ENCODE measurements at regions not wholly inside any gene's neighbourhood (a gene's known extent, or its start where the extent isn't known, plus 50 kb on each side); places are given as distances from the start of the nearest gene placed in this dataset.

- Mint-ChIP-seq H3K36me3 (ENCODE audit: insufficient read depth, unreplicated experiment) (no peaks in the 10 kb centered on the region), H3K4me1 (ENCODE audit: low read depth, unreplicated experiment) (no peaks in the 10 kb centered on the region), H3K27ac (ENCODE audit: unreplicated experiment) (no peak overlapping the region), H3K9me3 (ENCODE audit: unreplicated experiment) (peaks cover 19% of the 10 kb centered on the region), H3K27me3 (ENCODE audit: insufficient read depth, unreplicated experiment) (peaks cover 6% of the 10 kb centered on the region), H3K4me3 (ENCODE audit: unreplicated experiment) (no peak overlapping the region)
- TF ChIP-seq, protein P1, sequence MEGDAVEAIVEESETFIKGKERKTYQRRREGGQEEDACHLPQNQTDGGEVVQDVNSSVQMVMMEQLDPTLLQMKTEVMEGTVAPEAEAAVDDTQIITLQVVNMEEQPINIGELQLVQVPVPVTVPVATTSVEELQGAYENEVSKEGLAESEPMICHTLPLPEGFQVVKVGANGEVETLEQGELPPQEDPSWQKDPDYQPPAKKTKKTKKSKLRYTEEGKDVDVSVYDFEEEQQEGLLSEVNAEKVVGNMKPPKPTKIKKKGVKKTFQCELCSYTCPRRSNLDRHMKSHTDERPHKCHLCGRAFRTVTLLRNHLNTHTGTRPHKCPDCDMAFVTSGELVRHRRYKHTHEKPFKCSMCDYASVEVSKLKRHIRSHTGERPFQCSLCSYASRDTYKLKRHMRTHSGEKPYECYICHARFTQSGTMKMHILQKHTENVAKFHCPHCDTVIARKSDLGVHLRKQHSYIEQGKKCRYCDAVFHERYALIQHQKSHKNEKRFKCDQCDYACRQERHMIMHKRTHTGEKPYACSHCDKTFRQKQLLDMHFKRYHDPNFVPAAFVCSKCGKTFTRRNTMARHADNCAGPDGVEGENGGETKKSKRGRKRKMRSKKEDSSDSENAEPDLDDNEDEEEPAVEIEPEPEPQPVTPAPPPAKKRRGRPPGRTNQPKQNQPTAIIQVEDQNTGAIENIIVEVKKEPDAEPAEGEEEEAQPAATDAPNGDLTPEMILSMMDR (IDR thresholded peaks at IDR 0.05; ENCODE audit: insufficient read depth in 1 of 2, low read depth in 1 of 2, low read length in 1 of 2, severe bottlenecking in 1 of 2, unreplicated experiment in 1 of 2): no peak
- no TSS peak for BruUV-seq (replicated peaks)
- Histone ChIP-seq H3K27me3 (replicated peaks; ENCODE audit: control insufficient read depth, insufficient read depth, low read length) (no peaks in the 10 kb centered on the region), H3K9me3 (peaks cover 12% of the 10 kb centered on the region; the same call in 1 of the 2 replicates), H3K4me1 (no peaks in the 10 kb centered on the region), H3K36me3 (ENCODE audit: control insufficient read depth, insufficient read depth, low read length) (no peaks in the 10 kb centered on the region), H3K4me3 (ENCODE audit: low read depth, low read length) (no peak overlapping the region)
- ChIA-PET POLR2A (no interaction called here), CTCF (no interaction called here)
- intact Hi-C loops (cut with micrococcal nuclease; ENCODE audit: unreplicated experiment): no loop called here
- DNase-seq: no peak
These were observed 425.8 kb upstream of the MYT1L start for GRCh38 chr2:2756886-2757285.

- Histone ChIP-seq H3K4me3 (ENCODE audit: low read depth, low read length) (no peak overlapping the region), H3K27me3 (replicated peaks; ENCODE audit: control insufficient read depth, insufficient read depth, low read length) (no peaks in the 10 kb centered on the region), H3K9me3 (peaks cover 12% of the 10 kb centered on the region; the same call in 1 of the 2 replicates), H3K36me3 (ENCODE audit: control insufficient read depth, insufficient read depth, low read length) (no peaks in the 10 kb centered on the region), H3K4me1 (no peaks in the 10 kb centered on the region)
- Mint-ChIP-seq H3K9me3 (ENCODE audit: unreplicated experiment) (peaks cover 19% of the 10 kb centered on the region), H3K36me3 (ENCODE audit: insufficient read depth, unreplicated experiment) (no peaks in the 10 kb centered on the region), H3K4me3 (ENCODE audit: unreplicated experiment) (no peak overlapping the region), H3K27ac (ENCODE audit: unreplicated experiment) (no peak overlapping the region), H3K4me1 (ENCODE audit: low read depth, unreplicated experiment) (no peaks in the 10 kb centered on the region), H3K27me3 (ENCODE audit: insufficient read depth, unreplicated experiment) (peaks cover 6% of the 10 kb centered on the region)
- ChIA-PET CTCF (no interaction called here), POLR2A (no interaction called here)
- intact Hi-C loops (cut with micrococcal nuclease; ENCODE audit: unreplicated experiment): no loop called here
- BruUV-seq (replicated peaks): no TSS peak
- no peak for DNase-seq
- TF ChIP-seq, protein P1 (IDR thresholded peaks at IDR 0.05; ENCODE audit: insufficient read depth in 1 of 2, low read depth in 1 of 2, low read length in 1 of 2, severe bottlenecking in 1 of 2, unreplicated experiment in 1 of 2): no peak
These were observed 424.9 kb upstream of the MYT1L start for GRCh38 chr2:2755990-2756389.

DNA sequence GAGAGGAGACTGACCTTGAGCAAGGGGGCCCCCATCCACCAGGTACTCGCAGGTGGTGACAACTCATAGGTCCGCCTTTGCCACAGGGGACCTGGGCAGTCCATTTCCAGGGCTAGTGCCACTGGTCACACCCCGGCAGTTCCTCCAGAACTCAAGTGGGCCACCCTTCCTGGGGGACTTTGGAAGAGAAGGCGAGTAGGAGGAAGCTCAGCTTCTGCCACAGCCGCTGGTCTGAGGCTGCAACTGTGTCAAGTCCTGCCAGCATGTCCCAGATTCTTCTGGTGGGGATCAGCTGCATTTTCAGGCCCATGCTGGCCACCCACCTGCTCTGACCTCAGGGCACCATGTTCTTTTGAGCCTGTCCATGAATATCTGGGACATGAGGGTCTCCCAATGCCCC lies 423.9 kb upstream of the MYT1L start:
- intact Hi-C loops (cut with micrococcal nuclease; ENCODE audit: unreplicated experiment): no loop called here
- Mint-ChIP-seq H3K27ac (ENCODE audit: unreplicated experiment) (no peak overlapping the region), H3K36me3 (ENCODE audit: insufficient read depth, unreplicated experiment) (no peaks in the 10 kb centered on the region), H3K4me3 (ENCODE audit: unreplicated experiment) (no peak overlapping the region), H3K9me3 (ENCODE audit: unreplicated experiment) (peaks cover 28% of the 10 kb centered on the region), H3K27me3 (ENCODE audit: insufficient read depth, unreplicated experiment) (peaks cover 6% of the 10 kb centered on the region), H3K4me1 (ENCODE audit: low read depth, unreplicated experiment) (no peaks in the 10 kb centered on the region)
- CTCF ChIA-PET: no interaction called here
- TF ChIP-seq, protein P1 (IDR thresholded peaks at IDR 0.05; ENCODE audit: insufficient read depth in 1 of 2, low read depth in 1 of 2, low read length in 1 of 2, severe bottlenecking in 1 of 2, unreplicated experiment in 1 of 2): no peak
- H3K27me3 ChIP-seq (replicated peaks; ENCODE audit: control insufficient read depth, insufficient read depth, low read length): no peaks in the 10 kb centered on the region
- no peak for DNase-seq
- POLR2A ChIA-PET: no interaction called here
- H3K9me3 ChIP-seq: peaks cover 12% of the 10 kb centered on the region; the same call in 1 of the 2 replicates
- no peaks in the 10 kb centered on the region for H3K4me1 ChIP-seq
- H3K36me3 ChIP-seq (ENCODE audit: control insufficient read depth, insufficient read depth, low read length): no peaks in the 10 kb centered on the region
- no TSS peak for BruUV-seq (replicated peaks)
- no peak overlapping the region for H3K4me3 ChIP-seq (ENCODE audit: low read depth, low read length)

All from Caco-2 (cell line).